SW480 (cell line): ENCODE measurements at regions not wholly inside any gene's neighbourhood (a gene's known extent, or its start where the extent isn't known, plus 50 kb on each side); places are given as distances from the start of the nearest gene placed in this dataset.
"Not testable (repeated sequence)": the region's sequence is repeated elsewhere in the genome, so short reads cannot be mapped to it uniquely, and the experiment has no call there.

Experiments used
- DNase-seq: peaks from one replicate; pipeline ENCODE4 v3.0.0-alpha.2; 2016; ENCODE audit warnings: low spot score

DNA sequence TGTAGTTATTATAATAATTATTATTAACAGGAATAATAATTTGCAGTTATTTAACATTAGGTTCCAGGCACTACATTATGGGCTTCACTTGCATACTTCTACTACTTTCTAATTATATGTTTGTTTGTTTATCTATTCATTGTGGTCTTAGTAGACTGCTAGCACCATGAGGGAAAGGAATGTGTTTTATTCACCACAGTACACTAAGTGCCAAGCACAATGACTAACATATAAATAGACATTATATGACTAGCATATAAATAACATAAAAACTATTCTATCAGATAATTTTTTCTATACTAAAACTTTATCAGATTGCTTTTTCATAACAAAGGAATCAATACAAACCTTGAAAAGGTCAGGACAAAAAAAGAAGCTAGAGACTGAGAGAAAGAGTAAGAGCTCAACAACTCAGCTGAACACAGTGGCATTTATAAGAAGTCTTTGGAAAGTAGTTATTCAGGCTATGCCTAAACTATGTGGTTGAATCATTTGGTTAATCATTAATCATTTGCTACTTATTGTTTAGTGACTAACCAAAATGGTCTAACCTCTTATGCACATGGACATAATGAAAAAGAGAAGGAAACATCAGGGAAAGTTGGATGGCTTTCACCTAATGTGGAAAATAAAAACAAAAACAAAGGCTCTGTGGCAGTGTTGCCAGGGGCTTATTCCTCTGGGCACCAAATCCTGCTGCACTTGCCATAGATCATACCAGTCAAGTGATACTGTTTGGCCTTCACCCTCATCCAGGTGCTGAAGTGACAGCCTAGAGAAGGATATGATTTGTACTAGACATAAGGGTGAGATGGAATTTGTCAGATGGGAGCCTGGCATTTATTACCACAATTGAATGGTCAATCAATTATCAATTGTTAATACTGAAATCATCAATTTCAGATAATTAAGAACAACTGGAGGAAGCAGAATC, 174.9 kb downstream of the ETAA1 start:
- DNase-seq: peak; percentile 82

DNA sequence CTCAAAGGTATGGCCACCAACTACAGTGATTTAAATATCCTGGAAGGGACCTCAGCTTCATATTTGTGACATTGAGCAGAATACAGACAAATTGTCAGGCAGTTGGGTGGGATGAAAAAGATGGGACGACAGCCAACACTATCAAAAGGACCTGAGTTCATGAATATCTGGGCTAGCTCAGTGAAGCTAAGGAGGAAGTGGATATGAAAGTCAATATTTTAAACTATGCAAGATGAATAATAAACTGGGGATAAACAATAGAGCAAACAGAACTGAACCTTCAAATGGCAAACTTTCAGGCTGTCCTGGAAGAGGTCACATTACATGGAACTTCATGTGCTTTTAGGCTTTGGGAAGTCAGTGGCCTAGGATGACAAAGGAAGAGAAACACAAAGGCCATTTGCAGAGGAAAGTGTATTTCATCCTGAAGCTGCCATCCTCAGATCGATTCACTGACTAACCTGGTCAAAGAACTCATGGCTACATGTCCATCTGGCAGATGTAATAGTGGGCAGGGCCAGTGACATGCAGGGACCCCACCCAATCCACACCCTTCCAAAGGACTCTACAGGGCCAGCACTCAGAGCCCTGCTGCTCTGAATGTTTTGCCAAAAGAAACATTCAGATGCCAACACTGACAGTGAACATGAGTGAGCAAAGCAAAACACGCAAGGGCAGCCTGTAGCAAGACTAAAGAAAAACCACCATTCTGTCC, 175.7 kb downstream of the ETAA1 start:
- DNase-seq: no peak

DNA sequence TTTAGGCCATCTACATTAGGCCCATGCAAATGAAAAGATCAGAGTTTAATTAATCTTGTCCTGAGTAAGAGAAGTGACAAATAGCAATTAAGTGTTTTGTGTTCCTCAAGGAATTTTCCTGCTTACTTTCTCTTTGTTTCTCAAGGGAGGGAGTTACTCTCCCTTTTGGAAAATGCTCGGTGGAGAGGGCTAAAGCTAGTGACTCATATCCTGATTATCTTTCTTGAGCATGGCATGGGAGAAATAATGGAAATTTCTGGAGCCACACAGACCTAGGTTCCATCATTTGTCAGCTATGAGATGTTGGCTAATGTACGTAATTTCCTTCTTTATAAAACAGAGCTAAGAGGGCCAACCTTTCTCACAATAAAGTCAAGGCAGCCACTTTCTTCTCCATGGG, 177.1 kb downstream of the ETAA1 start:
- no peak for DNase-seq

DNA sequence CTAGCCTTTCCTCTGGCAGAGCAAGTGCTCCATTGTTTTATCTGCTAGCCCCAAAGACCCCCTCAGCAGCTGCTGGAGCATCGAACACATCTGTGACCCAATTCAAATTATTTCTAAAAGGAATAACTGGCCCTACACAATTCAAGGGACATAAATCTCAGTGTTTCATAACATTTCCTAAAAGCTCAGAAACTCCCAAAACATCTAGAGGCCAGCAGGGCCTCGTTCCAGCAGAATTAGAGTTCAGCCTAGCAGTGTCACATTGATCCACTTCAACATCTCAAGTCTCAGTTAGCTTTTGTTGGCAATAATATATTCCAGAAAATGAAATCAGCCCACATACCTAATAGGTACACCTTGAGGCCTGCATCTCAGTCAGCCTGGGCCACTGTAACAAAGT, 179.1 kb downstream of the ETAA1 start:
- DNase-seq: no peak

DNA sequence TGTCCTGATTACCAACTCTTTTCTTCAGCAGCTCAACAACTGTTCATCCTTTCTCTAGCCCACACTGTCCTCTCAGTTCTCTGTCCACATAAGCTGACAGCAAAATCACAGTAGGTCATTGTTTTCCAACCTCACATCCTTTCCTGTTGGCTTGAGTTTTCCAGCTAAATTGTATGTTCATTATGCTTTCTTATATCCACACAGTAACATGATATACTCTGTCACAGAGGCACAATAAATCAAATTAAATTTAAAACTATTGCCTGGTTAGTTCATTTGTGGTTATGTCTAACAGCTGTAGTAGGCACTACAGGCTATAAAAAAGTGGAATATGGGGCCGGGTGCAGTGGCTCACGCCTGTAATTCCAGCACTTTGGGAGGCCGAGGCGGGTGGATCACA, 179.9 kb downstream of the ETAA1 start:
- DNase-seq: no peak

DNA sequence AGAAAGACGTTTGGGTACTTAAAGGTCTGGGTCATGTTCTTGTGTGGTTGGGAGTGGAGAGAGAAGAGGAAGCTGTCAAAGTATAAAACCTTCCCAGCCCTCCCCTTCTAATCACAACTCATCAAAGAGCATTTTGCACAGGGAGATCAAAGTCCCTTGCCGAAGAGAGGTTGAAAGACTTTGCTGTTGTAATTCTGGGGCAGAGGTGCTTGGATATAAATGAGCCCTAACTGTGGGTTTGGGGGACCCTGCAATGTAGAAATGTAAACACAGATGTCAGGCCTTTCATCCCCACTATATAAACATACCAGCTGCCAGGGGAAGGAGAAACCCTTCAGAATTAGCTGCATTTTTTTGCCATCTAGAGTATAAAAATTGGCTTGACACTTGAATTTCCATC, 182.1 kb downstream of the ETAA1 start:
- DNase-seq: peak; percentile 78

DNA sequence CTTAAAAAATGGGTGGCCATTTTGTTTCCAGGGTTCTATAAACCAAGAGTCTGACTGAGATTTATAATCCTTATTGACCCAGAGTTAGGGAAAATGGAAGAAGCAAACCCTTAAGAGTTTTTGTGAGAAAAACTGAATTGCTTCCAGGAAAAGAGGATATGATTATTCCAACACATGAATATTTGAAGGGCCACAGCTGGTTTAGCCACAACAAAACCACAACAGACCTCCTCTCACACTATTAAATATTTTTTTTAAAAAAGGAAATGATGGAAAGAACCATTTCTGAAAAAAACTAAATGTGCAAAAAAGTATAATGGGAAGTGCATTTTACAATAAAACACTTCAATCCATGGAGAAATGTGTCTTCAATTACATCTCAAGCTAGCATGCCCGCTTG, 182.7 kb downstream of the ETAA1 start:
- DNase-seq: no peak

DNA sequence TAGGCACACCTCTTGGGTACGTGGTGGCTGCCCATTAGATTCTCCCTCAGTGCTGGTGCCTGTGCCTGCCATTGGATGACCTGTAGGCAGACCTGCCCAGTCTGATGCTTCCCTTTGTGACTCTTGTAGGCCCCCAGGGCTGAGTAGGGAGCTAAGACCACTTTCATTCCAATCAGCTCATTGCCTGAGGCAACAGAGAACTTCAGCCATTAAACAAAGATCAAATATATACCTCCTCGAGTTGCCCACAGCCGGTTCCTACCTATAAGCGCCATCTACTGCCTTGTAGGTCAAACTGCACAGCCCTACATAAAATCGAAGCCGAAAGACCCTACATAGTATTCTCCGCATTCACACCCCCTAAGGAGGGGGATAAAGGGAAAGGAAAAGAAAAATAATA, 184.6 kb downstream of the ETAA1 start:
- no peak for DNase-seq

DNA sequence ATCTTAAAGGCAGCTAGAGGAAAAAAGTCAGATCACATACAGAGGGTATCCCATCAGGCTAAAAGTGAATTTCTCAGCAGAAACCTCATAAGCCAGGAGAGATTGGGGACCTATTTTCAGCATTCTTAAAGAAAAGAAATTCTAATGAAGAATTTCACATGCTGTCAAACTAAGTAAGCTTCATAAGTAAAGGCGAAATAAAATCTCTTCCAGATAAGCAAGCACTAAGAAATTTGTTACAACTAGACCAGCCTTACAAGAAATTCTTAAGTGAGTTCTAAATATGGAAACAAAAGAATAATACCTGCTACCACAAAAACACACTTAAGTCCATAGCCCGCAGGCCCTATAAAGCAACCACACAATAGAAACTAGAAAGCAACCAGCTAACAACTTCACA, 186.1 kb downstream of the ETAA1 start:
- no peak for DNase-seq

DNA sequence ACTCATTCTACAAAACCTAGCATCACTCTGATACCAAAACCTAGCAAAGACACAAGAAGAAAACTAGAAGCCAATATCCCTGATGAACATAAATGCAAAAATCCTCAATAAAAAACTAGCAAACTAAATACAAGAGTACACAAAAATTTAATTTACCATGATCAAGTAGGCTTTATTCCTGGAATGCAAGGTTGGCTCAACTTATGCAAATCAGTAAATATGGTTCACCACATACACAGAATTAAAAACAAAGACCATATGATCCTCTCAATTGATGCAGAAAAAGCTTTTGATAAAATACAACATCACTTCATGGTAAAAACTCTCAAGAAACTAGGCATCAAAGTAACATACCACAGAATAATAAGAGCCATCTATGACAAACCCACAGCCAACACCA, 188.3 kb downstream of the ETAA1 start:
- DNase-seq: no peak

DNA sequence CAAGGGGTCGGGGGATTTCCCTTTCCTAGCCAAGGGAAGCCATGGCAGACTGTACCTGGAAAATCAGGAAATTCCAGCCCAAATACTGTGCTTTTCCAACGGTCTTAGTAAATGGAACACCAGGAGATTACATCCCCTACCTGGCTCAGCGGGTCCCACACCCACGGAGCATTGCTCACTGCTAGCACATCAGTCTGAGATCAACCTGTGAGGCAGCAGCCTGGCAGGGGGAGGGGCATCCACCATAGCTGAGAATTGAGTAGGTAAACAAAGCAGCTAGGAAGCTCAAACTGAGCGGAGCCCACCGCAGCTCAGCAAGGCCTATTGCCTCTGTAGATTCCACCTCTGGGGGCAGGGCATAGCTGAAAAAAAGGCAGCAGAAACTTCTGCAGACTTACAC, 192.0 kb downstream of the ETAA1 start:
- DNase-seq: not testable (repeated sequence)

DNA sequence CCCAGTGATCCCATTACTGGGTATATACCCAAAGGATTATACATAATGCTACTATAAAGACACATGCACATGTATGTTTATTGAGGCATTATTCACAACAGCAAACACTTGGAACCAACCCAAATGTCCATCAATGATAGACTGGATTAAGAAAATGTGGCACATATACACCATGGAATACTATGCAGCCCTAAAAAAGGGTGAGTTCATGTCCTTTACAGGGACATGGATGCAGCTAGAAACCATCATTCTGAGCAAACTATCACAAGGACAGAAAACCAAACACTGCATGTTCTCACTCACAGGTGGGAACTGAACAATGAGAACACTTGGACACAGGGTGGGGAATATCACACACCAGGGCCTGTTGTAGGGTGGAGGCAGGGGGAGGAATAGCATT, 197.4 kb downstream of the ETAA1 start:
- not testable (repeated sequence) for DNase-seq

DNA sequence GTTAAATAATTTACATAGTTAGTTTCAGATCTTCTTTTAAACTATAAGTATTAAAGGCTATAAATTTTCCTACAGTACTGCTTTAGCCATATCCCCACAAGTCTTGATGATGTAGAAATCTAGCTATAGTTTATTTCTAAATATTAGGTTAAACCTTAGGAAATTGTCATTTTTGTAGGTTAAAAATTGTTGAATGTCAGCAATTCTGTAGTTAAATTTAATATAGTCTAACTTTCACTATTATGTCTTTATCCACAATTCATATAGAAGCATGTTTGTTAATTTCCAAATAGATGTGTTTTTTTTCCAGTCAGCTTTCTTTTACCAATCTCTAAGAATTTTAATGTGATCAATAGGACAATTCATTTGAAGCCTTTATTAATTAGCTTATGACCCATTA, 199.7 kb downstream of the ETAA1 start:
- no peak for DNase-seq

DNA sequence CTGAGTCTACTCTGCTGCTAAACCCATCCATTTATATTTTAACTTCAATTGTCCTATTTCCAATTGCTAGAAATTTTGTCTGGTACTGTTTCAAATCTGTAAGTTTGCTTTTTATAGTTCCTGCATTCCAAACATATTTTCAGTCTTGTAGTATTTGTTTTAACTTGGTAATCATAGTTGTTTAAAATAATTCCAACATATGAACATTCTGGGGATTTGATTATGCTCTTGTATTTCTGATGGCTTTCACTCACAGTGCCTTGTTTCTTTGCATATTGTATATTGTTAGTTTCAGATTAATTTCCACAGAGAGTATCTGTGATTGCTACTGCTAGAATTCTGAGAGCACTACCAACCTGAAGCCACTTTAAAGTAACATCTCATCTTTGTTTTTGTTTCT, 202.4 kb downstream of the ETAA1 start:
- no peak for DNase-seq

DNA sequence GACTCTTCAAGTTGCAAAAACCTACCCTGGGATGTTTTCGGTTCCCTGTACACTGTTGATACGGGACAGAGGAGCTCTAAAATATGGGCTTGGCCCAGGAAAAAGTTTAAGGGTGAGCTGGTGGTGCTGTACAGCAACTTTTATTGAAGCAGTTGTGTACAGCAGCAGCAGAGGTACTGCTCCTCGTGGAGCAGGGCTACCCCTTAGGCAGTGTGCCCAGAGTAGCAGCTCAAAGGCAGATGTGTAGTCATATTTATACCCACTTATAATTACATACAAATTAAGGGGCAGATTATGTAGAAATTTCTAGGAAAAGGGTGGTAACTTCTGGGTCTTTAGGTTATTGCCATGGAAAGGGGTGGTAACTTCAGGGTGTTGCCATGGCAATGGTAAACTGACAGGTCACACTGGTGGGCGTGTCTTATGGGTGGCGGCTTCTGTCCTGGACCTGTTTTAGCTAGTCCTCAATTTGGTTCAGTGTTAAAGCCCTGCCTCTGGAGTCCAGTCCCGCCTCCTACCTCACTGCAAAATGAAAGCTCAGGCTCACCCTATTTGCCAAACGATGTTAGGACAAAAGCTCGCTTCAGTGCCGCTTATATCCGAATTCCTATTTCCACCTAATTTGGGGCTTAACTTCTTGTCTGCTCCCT, 203.2 kb downstream of the ETAA1 start:
- DNase-seq: no peak

DNA sequence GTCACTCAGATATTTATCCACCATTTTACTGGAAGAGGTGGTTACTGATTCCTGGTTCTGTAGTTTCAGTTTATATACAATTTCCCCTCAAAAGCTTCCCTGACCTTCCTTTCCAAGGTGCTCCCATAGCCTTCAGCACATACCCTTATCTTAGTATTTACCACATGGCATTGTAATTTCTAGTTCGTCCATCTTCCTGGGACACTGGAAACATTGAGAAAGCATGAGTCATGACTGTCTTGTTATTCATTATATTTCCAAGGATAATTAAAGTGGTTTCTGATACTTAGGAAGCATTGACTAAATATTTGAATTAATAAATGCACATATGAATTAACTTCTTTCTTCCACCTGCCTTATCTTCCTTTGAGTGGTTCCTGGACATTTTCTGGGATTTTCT, 203.8 kb downstream of the ETAA1 start:
- DNase-seq: no peak

DNA sequence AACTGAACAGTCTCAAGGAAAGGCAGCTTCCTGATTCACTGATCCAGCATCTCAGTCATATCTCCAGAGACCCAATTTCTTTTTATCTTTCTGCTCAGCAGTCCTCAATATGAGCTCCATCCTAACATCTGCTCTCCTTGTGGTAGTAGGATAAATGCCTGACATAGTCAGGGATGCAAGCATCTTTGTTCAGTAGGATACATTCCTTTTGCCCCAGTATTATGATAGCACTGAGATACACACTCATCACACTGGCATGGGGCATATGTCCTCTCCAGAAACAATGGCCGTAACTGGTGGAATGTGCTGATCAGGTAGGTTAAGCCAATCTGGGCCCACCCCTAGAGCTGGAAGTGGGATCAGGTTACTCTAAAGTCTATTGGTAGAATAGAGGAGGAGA, 207.2 kb downstream of the ETAA1 start:
- DNase-seq: no peak

DNA sequence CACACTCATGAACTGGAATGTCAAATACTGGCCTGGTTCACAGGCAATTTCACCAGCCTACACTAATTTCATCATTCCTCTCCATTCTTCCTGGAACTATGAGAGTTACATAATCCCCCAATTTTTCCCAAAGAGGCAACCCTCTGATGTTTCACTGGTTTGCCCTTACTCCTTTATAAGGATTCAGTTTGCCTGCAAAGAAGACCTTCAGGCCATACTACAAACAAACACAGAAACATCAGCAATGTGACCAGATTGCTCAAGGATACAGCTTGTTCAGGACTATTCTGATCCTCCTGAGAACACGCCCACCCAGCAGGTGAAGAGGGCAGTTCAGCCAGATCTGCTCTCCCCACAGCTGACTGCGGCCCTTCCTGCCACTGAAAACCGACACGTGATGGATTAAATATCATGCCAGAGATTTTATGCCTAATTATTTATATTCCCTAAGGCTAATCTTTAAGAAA, 215.5 kb downstream of the ETAA1 start:
- DNase-seq: no peak

DNA sequence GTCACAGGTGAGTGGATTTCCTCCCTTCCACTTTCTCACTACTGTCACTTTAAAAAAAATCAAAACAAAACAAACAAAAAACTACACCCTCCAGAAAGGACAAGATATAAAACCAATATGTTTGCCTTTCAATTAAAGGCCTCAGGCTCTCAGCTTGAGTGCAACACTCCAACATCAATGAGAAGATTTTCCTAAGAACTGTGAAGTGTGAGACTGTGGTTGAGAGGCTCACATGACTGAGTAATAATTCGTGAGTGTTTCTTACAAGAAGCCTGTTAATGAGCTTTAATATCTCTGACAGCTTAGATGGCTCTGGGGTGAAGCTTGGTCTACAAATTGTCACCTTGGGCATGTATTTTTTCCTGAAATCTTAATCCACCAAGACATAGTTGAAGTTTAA, 216.1 kb downstream of the ETAA1 start:
- no peak for DNase-seq

DNA sequence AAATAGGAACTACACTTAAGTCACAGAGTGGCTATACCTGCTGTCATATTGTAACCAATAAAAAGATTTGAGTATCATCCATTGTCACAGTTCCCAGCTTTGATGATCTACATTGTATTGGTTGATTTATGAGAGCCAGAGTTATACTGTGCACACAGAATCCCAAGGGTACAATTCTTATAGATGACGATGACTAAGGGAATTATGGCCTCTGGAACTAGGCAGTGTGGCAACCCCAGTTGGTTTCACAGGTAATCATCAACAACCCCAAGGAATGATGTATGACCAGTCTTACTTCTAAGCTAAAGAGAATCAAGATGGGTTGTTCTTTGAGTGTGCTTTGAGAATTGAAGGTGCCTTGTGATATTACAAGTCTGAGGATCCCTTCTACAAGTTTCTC, 217.3 kb downstream of the ETAA1 start:
- no peak for DNase-seq

DNA sequence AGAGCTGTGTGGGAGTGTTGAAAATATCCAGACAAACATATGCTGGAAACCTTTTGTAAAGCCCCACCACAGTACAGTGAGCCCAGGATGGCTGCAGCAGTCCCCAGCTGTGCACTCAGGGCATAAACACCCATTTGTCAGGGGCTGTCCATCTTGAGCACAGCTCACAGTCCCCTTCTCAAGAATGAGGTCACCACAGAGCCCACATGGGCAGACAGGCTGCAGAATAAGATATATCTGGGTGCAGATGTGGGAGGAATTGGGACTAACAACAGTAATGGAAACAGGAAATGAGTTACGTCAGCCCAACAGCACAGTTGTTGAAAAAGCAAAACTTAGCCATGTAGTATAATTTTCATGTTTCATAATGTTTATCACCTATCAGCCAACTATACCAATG, 219.6 kb downstream of the ETAA1 start:
- DNase-seq: no peak

DNA sequence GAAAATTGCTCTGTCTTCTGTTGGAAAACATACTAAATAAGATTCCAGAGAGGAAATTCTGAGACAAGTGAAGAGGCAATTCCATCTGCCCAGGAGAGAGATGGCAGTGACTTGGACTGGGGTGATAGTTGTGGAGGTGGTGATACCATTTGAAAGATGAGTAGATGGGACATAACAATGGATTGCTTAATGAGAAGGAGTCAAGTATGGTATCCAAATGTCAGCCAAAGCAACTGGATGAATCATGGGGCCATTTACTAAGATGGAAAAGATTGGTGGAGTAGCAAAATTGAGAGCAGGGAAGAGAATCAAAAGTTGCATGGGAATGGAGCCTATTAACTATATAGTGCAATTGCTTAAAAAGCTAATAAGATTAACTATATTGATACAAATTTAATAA, 222.1 kb downstream of the ETAA1 start:
- DNase-seq: no peak

DNA sequence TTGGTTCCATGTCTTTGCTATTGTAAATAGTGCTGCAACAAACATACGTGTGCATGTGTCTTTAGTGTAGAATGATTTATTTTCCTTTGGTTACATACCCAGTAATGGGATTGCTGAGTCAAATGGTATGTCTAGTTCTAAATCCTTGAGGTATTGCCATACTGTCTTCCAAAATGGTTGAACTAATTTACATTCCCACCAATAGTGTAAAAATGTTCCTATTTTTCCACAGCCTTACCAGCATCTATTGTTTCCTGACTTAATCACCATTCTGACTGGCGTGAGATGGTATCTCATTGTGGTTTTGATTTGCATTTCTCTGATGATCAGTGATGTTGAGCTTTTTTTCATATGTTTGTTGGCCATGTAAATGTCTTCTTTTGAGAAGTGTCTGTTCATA, 226.6 kb downstream of the ETAA1 start:
- not testable (repeated sequence) for DNase-seq
